Naive B cell (primary cell): ENCODE measurements at regions not wholly inside any gene's neighbourhood (a gene's known extent, or its start where the extent isn't known, plus 50 kb on each side); places are given as distances from the start of the nearest gene placed in this dataset.

Experiments
- ATAC-seq, 2 donors: fragments of 150-1000 bp; cut with Tn5 transposase; 2 replicates each; pipeline ENCODE4 v1.10.0; 2021; ENCODE audit warnings: low read depth in 2 of 2, mild to moderate bottlenecking in 2 of 2, moderate library complexity in 2 of 2
- DNase-seq: peaks from one replicate; pipeline ENCODE4 v3.0.0; 2022
- H3K27ac Mint-ChIP-seq, 6 donors: one replicate each; pipeline ENCODE4 v1.8.0; 2020 to 2022; ENCODE audit warnings: mild to moderate bottlenecking in 6 of 6, mixed read lengths in 6 of 6, moderate library complexity in 5 of 6, inconsistent platforms in 2 of 6
- H3K27me3 Mint-ChIP-seq, 3 donors: one replicate each; pipeline ENCODE4 v1.8.0; 2021 to 2022; ENCODE audit warnings: mixed read lengths in 3 of 3, mild to moderate bottlenecking in 1 of 3
- H3K36me3 Mint-ChIP-seq, 2 donors: one replicate each; pipeline ENCODE4 v1.8.0; 2020 to 2022; ENCODE audit warnings: mixed read lengths in 2 of 2, inconsistent platforms in 1 of 2, mild to moderate bottlenecking in 1 of 2
- H3K4me1 Mint-ChIP-seq, 3 donors: one replicate each; pipeline ENCODE4 v1.8.0; 2020 to 2022; ENCODE audit warnings: mixed read lengths in 3 of 3, inconsistent platforms in 1 of 3, mild to moderate bottlenecking in 1 of 3, moderate library complexity in 1 of 3
- H3K4me3 Mint-ChIP-seq, 8 donors: one replicate each; pipeline ENCODE4 v1.8.0; 2020 to 2022; ENCODE audit warnings: mild to moderate bottlenecking in 8 of 8, mixed read lengths in 8 of 8, moderate library complexity in 8 of 8, inconsistent platforms in 2 of 8
- H3K9me3 Mint-ChIP-seq, 7 donors: one replicate each; pipeline ENCODE4 v1.8.0; 2020 to 2022; ENCODE audit warnings: mixed read lengths in 7 of 7, mild to moderate bottlenecking in 5 of 7, inconsistent platforms in 2 of 7, moderate library complexity in 1 of 7

DNA sequence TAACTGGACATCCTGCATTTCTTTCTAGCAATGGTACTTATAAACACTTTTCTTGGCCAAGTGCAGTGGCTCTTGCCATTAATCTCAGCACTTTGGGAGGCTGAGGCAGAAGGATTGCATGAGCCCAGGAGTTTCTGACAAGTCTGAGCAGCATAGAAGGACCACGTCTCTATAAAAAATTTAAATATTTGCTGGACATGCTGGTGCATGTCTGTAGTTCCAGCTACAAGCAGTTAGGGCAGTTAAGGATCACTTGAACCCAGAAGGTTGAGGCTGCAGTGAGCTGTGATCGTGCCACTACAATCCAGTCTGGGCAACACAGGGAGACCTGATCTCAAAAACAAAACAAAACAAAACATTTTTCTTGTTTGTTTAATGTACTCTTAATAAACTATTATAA, 434.0 kb downstream of the PLA2G4A start:
- Mint-ChIP-seq H3K27ac (no peak overlapping the region), H3K27me3 (no peaks in the 10 kb centered on the region), H3K9me3 (no peaks in the 10 kb centered on the region), H3K4me3 (no peak overlapping the region), H3K36me3 (no peaks in the 10 kb centered on the region), H3K4me1 (no peaks in the 10 kb centered on the region)
- no peak for ATAC-seq
- DNase-seq = no peak

DNA sequence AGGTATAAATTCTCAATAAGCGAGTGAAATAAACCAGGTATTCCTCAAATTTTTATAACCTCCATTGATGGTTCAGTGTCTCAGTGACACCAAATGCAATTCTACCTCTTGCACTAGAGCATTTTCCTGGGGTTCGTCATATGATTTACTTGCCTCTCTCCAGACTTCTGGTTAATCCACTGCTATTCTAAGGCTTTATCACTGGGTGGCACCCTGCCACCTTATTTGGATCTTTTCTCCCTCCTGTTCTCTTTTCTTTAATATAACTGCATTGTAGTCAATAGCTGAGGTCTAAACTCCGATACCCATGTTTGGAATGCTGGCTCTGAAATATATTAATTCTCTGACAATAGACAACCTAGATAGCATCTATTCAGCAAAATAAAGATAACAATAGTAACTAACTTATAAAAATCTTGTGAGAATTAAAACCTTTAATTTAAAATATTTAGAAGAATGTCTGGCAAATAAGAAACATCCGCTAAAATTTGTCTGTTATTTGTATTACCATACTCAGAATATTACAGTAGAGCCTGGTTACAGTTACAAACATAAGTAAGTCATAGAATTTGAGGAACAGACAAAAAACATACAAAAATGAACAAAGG, 436.4 kb downstream of the PLA2G4A start:
- Mint-ChIP-seq H3K9me3 (no peaks in the 10 kb centered on the region), H3K4me3 (no peak overlapping the region), H3K27ac (no peak overlapping the region), H3K36me3 (no peaks in the 10 kb centered on the region), H3K27me3 (no peaks in the 10 kb centered on the region), H3K4me1 (no peaks in the 10 kb centered on the region)
- ATAC-seq = no peak
- DNase-seq = no peak

DNA sequence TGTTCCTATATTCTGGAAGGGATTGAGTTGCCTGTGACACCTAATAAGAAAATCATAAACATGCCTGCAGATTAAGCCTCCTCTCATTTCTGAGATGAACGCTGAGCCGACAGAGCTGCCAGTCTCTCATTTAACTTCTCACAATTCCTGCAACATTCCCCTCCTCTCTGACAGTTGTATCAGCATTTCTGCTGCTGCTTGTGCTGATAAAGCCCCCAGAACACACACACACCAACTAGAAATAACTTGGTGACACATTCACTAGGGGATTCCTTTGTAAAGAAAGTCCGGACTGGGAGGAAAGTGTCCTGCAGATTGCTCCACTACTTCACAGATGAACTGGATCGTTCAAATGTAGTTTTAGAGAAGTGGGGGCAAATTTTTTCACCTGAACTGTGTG, 437.3 kb downstream of the PLA2G4A start:
- H3K27ac Mint-ChIP-seq = no peak overlapping the region
- H3K36me3 Mint-ChIP-seq = no peaks in the 10 kb centered on the region
- ATAC-seq (no peak), DNase-seq (no peak)
- H3K9me3 Mint-ChIP-seq = no peaks in the 10 kb centered on the region
- no peaks in the 10 kb centered on the region for H3K27me3 Mint-ChIP-seq
- no peaks in the 10 kb centered on the region for H3K4me1 Mint-ChIP-seq
- H3K4me3 Mint-ChIP-seq = no peak overlapping the region

DNA sequence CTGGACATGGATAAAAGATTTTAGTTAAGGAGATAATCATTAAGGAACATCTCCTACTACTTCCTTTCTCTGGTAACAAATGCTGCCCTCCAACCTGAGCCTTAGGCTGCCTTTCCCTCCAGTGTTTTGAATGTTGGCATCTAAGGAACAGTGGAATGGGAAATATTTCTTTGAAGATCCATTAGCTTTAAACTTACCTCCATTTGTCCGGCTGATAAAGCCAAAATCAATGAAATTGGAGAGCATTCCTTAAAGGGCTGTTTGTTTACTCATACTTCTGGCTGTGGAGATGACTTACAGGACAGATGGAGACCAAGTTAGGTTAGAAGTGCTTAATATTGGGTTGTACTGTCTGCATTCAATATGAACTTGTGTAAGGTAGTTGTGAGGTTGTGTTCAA, 439.1 kb downstream of the PLA2G4A start:
- Mint-ChIP-seq H3K27ac (no peak overlapping the region), H3K9me3 (peaks cover 0 to 3% (median 0%) of the 10 kb centered on the region in 7 donors), H3K4me1 (no peaks in the 10 kb centered on the region), H3K27me3 (no peaks in the 10 kb centered on the region), H3K36me3 (no peaks in the 10 kb centered on the region), H3K4me3 (no peak overlapping the region)
- DNase-seq (no peak), ATAC-seq (no peak)

DNA sequence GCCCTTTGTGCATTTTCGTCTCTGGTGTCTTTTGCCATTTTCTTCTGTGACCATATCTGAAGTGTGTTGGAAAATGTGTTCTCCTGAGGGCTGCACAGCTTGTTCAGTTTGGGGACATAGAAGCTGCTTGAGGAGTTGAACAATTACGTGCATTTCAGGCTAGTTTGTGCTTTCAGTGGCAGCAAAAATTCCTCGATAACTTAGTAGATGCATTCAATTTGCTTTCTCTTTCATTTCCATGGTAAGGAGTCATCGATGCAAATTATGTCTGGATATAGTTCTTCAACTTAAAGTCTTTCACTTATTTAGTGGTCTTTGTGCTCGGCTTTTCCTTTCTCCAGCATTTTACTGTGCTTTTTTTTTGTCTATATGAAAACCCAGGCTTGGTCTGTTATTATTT, 441.5 kb downstream of the PLA2G4A start:
- DNase-seq (no peak), ATAC-seq (no peak)
- Mint-ChIP-seq H3K4me1 (no peaks in the 10 kb centered on the region), H3K27ac (no peak overlapping the region), H3K9me3 (peaks cover 0 to 3% (median 0%) of the 10 kb centered on the region in 7 donors), H3K27me3 (no peaks in the 10 kb centered on the region), H3K36me3 (no peaks in the 10 kb centered on the region), H3K4me3 (no peak overlapping the region)

DNA sequence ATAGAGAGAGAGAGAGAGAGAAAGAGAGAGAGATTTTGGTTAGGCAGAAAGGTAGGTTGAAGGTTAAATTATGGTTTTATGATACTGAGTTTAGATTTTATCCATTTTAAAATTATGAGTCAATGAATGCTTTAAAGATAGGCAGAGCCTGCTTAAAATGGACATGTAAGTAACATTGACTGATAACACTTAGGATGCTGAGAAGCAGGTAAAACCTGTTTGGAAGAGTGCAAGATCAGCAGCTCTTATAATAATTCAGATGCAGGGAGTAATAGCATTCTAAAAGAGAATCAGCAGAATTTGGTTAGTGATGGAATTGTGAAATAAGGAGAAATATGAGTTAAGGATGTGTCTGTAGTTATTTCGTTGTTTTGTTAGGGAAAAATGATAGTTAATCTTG, 446.6 kb downstream of the PLA2G4A start:
- Mint-ChIP-seq H3K27me3 (no peaks in the 10 kb centered on the region), H3K36me3 (no peaks in the 10 kb centered on the region), H3K9me3 (peaks cover 0 to 3% (median 0%) of the 10 kb centered on the region in 7 donors), H3K4me1 (no peaks in the 10 kb centered on the region), H3K4me3 (no peak overlapping the region), H3K27ac (no peak overlapping the region)
- ATAC-seq (no peak), DNase-seq (no peak)

DNA sequence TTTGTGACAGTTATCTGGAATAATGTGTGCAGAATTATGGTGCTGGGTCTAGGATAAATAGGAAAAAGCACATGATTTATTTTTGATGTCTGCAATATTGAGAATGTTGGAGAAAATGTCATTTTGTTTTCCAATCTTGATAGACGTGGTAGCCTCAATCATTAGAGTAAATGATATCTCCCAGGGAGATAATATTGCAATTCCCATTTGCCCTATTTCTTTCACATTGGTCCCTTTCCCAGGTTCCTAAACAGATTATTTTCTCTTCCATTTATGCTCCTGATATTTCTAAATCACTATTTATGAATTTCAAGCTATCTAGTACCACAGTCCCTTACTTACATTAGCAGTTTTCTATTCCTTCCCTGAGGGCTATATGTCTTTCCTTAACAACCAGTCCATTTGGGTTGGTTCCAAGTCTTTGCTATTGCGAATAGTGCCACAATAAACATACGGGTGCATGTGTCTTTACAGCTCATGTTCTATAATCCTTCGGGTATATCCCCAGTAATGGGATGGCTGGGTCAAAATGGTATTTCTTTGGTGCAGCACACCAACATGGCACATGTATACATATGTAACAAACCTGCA, 447.3 kb downstream of the PLA2G4A start:
- Mint-ChIP-seq H3K27ac (no peak overlapping the region), H3K36me3 (no peaks in the 10 kb centered on the region), H3K4me1 (no peaks in the 10 kb centered on the region), H3K4me3 (no peak overlapping the region), H3K27me3 (no peaks in the 10 kb centered on the region), H3K9me3 (peaks cover 0 to 3% (median 0%) of the 10 kb centered on the region in 7 donors)
- ATAC-seq (no peak), DNase-seq (no peak)

DNA sequence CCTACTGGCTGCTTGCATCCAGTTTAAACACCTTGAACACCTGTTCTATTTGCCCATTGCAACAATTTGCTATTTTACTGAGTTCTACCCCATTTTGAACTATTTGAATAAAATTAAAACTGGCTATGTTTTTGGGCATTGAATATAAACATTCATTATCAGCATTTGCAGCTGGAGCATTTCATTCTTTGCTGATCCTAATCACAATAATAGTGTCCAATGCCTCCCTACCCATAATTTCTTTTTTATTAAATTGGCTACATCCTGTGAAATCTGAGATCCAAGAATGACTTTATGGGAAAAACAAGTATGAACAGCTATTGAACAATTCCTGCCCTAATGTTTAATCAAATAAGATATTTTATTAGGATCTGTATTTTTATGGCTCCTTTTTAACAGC, 447.9 kb downstream of the PLA2G4A start:
- no peaks in the 10 kb centered on the region for H3K9me3 Mint-ChIP-seq
- no peak overlapping the region for H3K27ac Mint-ChIP-seq
- no peak overlapping the region for H3K4me3 Mint-ChIP-seq
- no peaks in the 10 kb centered on the region for H3K36me3 Mint-ChIP-seq
- ATAC-seq (no peak), DNase-seq (no peak)
- no peaks in the 10 kb centered on the region for H3K4me1 Mint-ChIP-seq
- no peaks in the 10 kb centered on the region for H3K27me3 Mint-ChIP-seq

DNA sequence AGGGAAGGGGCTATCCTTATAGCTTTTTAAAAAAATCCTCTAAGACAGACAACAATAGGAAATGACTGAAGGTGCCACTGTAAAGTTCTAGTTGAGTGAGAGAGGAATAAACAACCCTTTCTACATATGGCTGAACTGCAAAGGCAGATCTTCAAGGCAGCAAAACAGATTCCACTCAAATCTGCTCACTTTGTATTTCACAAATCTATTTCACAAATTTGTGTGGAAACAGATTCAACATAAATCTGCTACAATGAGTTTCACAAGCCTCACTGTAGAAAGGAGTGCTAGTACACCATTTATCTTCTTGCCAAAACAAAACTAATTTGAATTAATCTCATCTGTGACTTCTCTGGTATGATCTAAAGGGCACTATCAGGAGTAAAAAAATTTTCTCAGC, 451.3 kb downstream of the PLA2G4A start:
- ATAC-seq = no peak
- H3K4me3 Mint-ChIP-seq = no peak overlapping the region
- H3K27me3 Mint-ChIP-seq = no peaks in the 10 kb centered on the region
- H3K27ac Mint-ChIP-seq = no peak overlapping the region
- no peaks in the 10 kb centered on the region for H3K4me1 Mint-ChIP-seq
- H3K36me3 Mint-ChIP-seq = no peaks in the 10 kb centered on the region
- DNase-seq = no peak
- H3K9me3 Mint-ChIP-seq = peaks cover 0 to 2% (median 0%) of the 10 kb centered on the region in 7 donors

DNA sequence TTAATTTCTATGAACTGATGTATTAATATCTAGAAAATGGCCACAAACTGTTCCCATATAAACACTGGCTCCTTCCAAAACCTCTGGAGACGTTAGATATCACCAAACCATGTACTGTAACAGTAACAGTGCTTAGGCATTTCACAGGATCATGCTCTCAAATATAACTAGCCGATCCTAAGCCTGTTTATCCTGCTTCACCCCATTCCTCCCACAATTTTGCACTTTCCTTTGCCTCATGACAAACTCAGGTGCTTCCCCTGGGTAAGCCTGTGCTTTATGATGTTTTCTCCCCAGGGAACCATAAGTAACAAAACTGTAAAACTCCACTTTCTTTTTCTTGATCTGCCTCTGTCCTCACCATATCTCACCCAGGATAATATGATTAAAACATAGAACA, 452.3 kb downstream of the PLA2G4A start:
- DNase-seq (no peak), ATAC-seq (no peak)
- peaks cover 0 to 4% (median 0%) of the 10 kb centered on the region in 7 donors for H3K9me3 Mint-ChIP-seq
- H3K36me3 Mint-ChIP-seq = no peaks in the 10 kb centered on the region
- no peak overlapping the region for H3K4me3 Mint-ChIP-seq
- no peaks in the 10 kb centered on the region for H3K4me1 Mint-ChIP-seq
- no peaks in the 10 kb centered on the region for H3K27me3 Mint-ChIP-seq
- H3K27ac Mint-ChIP-seq = peak overlapping the region in 1 of 6 donors; percentile 24

DNA sequence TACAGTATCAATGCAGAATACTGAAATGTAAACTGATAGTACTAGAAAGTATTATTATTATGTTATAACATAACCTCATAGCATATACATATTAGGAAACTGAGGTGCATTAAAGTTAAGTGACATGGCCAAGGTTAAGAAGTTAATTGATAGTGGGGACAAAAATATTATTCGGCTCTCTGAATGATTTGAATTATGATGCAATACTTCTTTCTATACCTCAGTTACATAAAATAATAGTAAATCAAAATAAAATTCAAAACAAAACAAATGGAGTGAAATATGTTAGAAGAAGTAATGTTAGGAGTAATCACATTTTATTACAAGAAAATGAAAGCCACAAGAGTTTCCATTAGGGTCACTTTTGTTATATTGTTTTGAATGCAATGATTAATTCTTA, 455.2 kb downstream of the PLA2G4A start:
- H3K36me3 Mint-ChIP-seq = no peaks in the 10 kb centered on the region
- no peaks in the 10 kb centered on the region for H3K4me1 Mint-ChIP-seq
- peaks cover 0 to 18% (median 3%) of the 10 kb centered on the region in 7 donors for H3K9me3 Mint-ChIP-seq
- H3K27ac Mint-ChIP-seq = no peak overlapping the region
- ATAC-seq = no peak
- DNase-seq = no peak
- no peak overlapping the region for H3K4me3 Mint-ChIP-seq
- no peaks in the 10 kb centered on the region for H3K27me3 Mint-ChIP-seq

DNA sequence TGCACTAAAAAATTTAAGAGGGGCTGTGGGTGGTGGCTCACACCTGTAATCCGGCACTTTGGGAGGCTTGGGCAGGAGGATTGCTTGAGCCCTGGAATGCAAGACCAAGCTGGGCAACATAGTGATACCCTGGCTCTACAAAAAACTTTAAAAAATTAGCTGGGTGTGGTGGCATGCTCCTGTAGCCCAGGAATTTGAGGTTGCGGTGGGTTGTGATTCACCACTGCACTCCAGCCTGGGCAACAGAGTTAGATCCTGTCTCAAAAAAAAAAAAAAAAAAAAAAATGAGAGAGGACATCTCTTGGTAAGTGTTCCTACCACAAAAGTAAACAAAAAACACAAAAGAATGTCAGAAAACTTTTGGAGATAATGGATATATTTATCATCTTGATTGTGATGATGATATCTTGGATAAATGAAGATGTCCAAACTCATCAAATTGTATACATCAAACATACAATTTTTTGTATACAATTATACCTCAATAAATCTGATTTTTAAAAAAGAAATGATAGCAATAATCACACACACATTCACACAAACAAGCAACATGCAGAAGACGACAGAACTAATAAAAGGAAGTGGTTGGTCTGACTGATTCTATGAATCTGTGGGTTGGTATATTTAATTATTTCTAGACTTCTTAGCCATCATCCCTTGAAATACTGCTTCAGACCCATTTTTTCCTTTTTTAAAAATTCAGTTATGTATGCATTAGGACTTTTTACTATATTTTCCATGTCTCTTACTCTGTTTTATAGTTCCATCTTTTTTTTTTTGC, 465.9 kb downstream of the PLA2G4A start:
- DNase-seq = no peak
- no peak overlapping the region for H3K27ac Mint-ChIP-seq
- no peak overlapping the region for H3K4me3 Mint-ChIP-seq
- ATAC-seq = no peak
- no peaks in the 10 kb centered on the region for H3K27me3 Mint-ChIP-seq
- no peaks in the 10 kb centered on the region for H3K4me1 Mint-ChIP-seq
- peaks cover 0 to 4% (median 0%) of the 10 kb centered on the region in 7 donors for H3K9me3 Mint-ChIP-seq
- no peaks in the 10 kb centered on the region for H3K36me3 Mint-ChIP-seq

DNA sequence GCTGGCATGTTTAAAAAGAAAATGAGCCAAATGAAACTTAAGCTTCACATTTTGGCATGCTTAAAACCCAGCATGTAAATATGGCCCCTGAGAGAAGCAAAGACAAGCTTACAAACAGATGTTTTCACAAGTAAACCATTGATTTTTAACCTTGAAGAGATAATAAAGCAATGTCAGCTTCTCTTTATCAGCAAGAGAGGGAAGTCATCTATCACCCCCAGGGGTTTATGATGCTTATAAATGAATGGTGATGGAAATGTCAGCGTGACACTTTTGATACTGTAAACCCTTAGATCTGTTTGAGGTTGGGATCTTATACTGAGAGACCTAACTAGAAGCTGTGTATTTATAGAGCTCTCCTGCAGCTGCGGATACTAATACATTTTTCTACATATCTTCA, 471.3 kb downstream of the PLA2G4A start:
- H3K4me3 Mint-ChIP-seq = no peak overlapping the region
- ATAC-seq (no peak), DNase-seq (no peak)
- no peaks in the 10 kb centered on the region for H3K36me3 Mint-ChIP-seq
- no peaks in the 10 kb centered on the region for H3K27me3 Mint-ChIP-seq
- H3K9me3 Mint-ChIP-seq = peaks cover 0 to 7% (median 3%) of the 10 kb centered on the region in 7 donors
- no peaks in the 10 kb centered on the region for H3K4me1 Mint-ChIP-seq
- H3K27ac Mint-ChIP-seq = no peak overlapping the region

DNA sequence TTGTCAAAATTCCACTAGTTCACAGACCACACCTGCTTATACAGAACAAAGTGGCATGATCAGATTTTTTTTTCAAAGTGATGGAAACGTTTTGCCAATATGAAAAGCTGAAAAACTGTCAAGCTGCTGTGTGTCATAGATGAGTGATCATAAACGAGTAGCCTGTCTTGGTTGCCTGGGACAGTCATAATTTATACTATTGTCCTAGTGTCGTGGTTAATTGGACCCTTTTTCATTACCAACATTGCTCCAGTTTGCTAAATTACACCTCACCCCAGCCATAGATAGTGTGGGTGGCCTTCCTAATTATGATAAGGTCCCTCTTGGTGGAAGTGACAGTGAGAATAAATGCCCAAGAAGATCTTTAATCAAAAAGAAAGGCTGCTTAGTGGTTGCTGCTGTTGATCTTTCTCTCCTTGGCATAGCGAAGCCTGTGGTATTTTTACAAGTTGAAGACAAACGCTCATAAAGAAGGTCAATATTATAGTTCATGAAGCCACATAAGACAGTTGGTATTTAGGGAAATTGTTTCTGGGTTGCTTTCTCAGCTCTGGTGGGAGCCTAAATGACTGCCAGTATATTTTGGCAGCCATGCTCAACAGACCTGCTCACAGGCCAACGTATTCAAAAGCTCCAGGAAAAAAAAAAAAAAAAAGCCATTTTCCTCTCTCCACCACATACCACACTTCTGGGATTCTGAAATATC, 478.1 kb downstream of the PLA2G4A start:
- H3K27ac Mint-ChIP-seq = no peak overlapping the region
- H3K4me1 Mint-ChIP-seq = no peaks in the 10 kb centered on the region
- ATAC-seq (no peak), DNase-seq (no peak)
- H3K9me3 Mint-ChIP-seq = peaks cover 0 to 10% (median 3%) of the 10 kb centered on the region in 7 donors
- no peaks in the 10 kb centered on the region for H3K27me3 Mint-ChIP-seq
- H3K36me3 Mint-ChIP-seq = no peaks in the 10 kb centered on the region
- H3K4me3 Mint-ChIP-seq = no peak overlapping the region
